GM13977 (cell line): ENCODE measurements at regions not wholly inside any gene's neighbourhood (a gene's known extent, or its start where the extent isn't known, plus 50 kb on each side); places are given as distances from the start of the nearest gene placed in this dataset.

Source experiments
- DNase-seq: peaks from one replicate; pipeline ENCODE4 v3.0.0; 2012; ENCODE audit warnings: low spot score
- in situ Hi-C: fragments of 300-500 bp; cut with MboI; formaldehyde crosslinking; loops from one replicate; pipeline ENCODE4 v1.12.0; 2022; ENCODE audit warnings: low sequenced_read_pairs, low pct_unique_long_range_greater_than_20kb, mixed read lengths, inconsistent platforms; ENCODE audit not compliant: unreplicated experiment
- TF ChIP-seq, protein P1 (sequence below): IDR thresholded peaks from 2 replicates; pipeline ENCODE4 v1.5.1; 2012; ENCODE audit warnings: mild to moderate bottlenecking, control low read depth; ENCODE audit not compliant: insufficient read depth; ENCODE audit errors: extremely low read depth, missing control alignments

DNA sequence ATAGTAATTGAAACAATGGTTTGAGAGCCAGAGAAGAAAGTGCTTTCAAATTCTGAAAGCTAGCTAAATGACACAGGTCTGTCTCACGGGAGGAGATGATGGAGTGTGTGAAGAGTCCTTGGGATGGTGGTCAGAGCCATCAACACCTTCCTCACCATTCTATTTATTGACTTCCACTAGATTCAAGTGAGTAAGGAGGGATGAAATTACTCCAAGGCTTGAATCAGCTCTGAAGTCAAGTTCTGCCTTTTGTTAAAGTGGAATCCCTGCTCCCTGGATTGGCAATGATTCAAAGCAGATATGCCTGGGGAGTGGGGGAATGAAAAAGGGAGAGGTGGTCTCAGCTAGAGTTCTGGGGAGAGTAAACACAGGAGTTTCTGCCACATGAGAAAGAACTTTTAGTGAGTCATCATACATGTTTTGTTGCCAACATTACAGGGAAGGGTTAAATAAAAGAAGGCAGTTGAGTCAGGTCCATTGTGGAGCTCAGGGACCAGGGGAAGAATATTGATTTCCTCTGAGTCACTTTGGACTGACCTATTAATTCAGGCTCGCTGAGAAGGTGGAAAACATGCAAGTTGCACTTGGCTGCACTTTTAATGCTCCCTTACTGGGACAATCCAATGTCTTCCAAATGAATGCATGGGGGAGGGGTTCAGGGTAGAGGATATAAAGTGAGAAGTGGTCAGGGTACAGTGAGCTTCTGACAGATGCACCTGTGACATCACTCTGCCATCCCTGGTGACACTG lies 142.7 kb downstream of the TBX5 start:
- TF ChIP-seq, protein P1, sequence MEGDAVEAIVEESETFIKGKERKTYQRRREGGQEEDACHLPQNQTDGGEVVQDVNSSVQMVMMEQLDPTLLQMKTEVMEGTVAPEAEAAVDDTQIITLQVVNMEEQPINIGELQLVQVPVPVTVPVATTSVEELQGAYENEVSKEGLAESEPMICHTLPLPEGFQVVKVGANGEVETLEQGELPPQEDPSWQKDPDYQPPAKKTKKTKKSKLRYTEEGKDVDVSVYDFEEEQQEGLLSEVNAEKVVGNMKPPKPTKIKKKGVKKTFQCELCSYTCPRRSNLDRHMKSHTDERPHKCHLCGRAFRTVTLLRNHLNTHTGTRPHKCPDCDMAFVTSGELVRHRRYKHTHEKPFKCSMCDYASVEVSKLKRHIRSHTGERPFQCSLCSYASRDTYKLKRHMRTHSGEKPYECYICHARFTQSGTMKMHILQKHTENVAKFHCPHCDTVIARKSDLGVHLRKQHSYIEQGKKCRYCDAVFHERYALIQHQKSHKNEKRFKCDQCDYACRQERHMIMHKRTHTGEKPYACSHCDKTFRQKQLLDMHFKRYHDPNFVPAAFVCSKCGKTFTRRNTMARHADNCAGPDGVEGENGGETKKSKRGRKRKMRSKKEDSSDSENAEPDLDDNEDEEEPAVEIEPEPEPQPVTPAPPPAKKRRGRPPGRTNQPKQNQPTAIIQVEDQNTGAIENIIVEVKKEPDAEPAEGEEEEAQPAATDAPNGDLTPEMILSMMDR = no peak
- in situ Hi-C loops = no loop called here
- DNase-seq = no peak

DNA sequence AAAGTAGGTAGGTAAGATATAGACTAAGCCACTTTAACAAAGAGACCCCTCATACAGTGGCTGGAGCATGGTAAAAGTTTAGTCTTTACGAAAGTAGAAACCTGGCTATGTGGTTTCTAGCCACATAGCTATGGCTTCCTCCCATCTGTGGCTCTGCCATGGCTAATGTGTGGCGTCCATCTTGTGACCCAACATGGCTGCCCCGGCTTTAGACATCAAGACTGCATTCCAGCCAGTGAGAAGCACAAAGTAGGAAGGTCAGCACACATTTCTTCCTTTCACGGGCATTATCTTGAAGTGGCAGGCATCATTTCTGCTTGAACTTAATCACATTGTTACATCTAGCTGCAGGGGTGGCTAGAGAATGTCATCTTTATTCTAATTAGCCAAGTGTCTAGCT lies 148.3 kb downstream of the TBX5 start:
- TF ChIP-seq, protein P1 = no peak
- no peak for DNase-seq
- in situ Hi-C loops = no loop called here

DNA sequence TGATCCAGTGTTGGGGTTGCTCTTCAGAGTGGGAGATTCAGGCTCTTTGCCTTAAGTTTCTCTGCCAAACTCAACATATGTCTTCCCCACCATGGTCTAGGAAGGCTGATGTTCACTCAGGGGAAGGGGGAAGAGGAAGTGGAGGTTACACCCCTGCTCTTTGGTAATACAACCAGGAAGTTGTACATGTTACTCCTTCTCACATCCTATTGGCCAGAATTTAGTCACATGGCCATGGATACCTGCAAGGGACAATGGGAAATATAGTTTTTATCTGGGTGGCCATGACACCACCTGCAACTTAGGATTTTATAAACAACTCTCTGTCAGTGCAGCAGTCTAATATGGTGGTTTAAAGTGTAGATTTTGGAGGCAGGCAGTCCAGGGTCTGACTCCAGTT lies 150.9 kb downstream of the TBX5 start:
- no peak for DNase-seq
- in situ Hi-C loops = no loop called here
- TF ChIP-seq, protein P1 = no peak

DNA sequence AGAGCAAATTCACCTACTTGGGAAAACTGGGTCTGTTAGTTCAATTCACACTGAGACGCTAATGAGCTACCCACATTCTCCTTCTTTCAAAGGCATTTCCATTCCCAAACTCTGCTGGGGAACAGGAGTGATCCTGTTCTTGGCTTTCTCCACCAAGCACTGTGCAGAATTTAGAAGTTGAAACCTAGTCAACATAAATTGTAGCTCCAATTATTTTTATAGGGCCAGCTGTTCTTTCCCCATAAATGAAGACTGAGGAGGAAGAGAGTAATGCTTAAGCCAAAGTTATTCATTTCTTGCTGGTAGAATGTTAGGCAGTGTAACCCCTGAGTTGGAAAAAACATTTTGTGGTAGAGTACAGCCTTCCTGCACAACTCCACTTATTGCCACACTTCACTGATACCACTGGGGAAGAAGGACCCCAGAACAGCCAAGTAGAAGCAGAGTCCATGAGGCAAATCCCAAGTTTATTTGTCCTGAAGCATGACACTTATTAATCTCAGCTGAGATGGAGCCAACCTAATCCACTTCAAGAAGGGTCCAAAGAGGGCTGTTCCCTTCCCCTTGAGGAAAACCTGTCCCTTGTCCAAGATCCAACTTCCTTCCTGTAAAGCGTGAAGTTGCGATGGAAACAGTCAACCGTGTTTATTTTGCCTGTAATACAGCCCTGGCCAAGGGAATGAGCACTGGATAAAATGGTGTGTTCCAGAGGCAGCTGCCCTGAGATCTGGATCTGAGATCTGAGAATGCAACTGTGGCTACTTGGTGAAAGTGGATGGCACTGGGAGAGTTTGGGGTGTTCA lies 151.8 kb downstream of the TBX5 start:
- TF ChIP-seq, protein P1 = no peak
- in situ Hi-C loops = no loop called here

DNA sequence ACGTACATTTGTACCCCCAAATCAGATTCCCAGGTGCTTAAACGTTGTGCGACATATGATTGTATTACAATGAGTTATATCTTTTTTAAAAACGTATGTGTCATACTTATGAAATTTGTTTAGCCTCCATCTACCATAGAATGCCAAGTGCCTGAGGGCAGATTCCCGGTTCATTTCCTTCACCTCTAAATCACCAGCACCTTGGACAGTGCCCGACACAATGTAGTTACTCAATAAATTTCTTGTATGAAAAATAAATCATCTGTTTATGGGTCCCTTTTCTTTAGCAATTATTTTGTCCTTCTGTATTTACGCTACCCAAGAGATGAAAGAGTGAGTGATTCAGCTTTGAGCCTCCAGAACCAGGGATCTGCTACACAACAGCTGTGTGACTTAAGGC lies 157.4 kb downstream of the TBX5 start:
- TF ChIP-seq, protein P1 = no peak
- in situ Hi-C loops = no loop called here
- DNase-seq = no peak

More for the DNA sequence above, 151.8 kb downstream of the TBX5 start:
- no peak for DNase-seq

DNA sequence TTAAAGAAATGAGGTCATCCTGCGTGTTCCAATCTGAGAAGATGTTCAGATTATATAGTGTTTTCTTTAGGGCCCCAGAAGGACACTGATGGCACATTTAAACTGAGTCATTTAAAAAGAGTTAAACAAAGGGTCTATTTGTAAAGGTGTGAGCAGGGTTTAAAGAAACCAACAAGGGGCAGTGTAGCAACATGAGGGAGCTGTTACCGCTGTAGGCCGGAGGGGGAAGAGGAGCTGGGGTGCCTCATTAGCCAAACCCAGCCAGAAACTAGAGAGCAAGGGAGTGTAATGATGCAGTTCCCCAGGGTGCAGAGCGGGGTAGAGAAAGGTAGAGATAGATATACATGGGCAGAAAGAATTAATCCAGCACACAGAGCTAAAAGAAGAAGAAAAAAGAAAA lies 160.4 kb downstream of the TBX5 start:
- TF ChIP-seq, protein P1 = no peak
- in situ Hi-C loops = no loop called here
- no peak for DNase-seq
